Neural progenitor cell (in vitro differentiated cells): ENCODE measurements at regions not wholly inside any gene's neighbourhood (a gene's known extent, or its start where the extent isn't known, plus 50 kb on each side); places are given as distances from the start of the nearest gene placed in this dataset.
"Not testable (repeated sequence)": the region's sequence is repeated elsewhere in the genome, so short reads cannot be mapped to it uniquely, and the experiment has no call there.

Experiments used
- DNase-seq: peaks from one replicate; pipeline ENCODE4 v3.0.0-alpha.2; 2016; ENCODE audit warnings: low spot score
- H2AFZ ChIP-seq: fragments of 200-600 bp; sonication (generic); replicated peaks from 2 replicates; pipeline ENCODE4 v1.6.1; 2016; ENCODE audit warnings: antibody characterized with exemption
- H3F3A ChIP-seq: fragments of 200-600 bp; sonication (generic); 2 replicates; pipeline ENCODE4 v1.6.1; 2016; ENCODE audit warnings: antibody characterized with exemption, low read depth
- H3K27ac ChIP-seq: fragments of 200-600 bp; sonication (generic); 2 replicates; pipeline ENCODE4 v1.5.1; 2016; ENCODE audit warnings: mild to moderate bottlenecking
- H3K27me3 ChIP-seq: fragments of 200-600 bp; sonication (generic); 2 replicates; pipeline ENCODE4 v1.6.1; 2016; ENCODE audit warnings: mild to moderate bottlenecking, moderate library complexity
- H3K36me3 ChIP-seq: fragments of 200-600 bp; sonication (generic); 2 replicates; pipeline ENCODE4 v1.5.1; 2016
- H3K4me1 ChIP-seq: fragments of 200-600 bp; sonication (generic); 2 replicates; pipeline ENCODE4 v1.6.1; 2016; ENCODE audit warnings: mixed run types
- H3K4me2 ChIP-seq: fragments of 200-600 bp; sonication (generic); 2 replicates; pipeline ENCODE4 v1.6.1; 2016
- H3K4me3 ChIP-seq: fragments of 200-600 bp; sonication (generic); 2 replicates; pipeline ENCODE4 v1.5.1; 2016
- H3K79me2 ChIP-seq: fragments of 200-600 bp; sonication (generic); 2 replicates; pipeline ENCODE4 v1.6.1; 2016; ENCODE audit warnings: low read depth
- H3K9ac ChIP-seq: fragments of 200-600 bp; sonication (generic); 2 replicates; pipeline ENCODE4 v1.6.1; 2016
- H3K9me3 ChIP-seq: fragments of 200-600 bp; sonication (generic); 2 replicates; pipeline ENCODE4 v1.5.1; 2016; ENCODE audit warnings: low read depth
- H4K20me1 ChIP-seq: fragments of 200-600 bp; sonication (generic); 2 replicates; pipeline ENCODE4 v1.6.1; 2016; ENCODE audit warnings: low read depth
- H3K27ac Mint-ChIP-seq: 3 replicates; pipeline ENCODE4 v1.8.0; 2021; ENCODE audit warnings: mixed read lengths
- H3K27me3 Mint-ChIP-seq: 2 replicates; pipeline ENCODE4 v1.8.0; 2022; ENCODE audit warnings: low read depth, mild to moderate bottlenecking, inconsistent platforms, moderate library complexity, mixed read lengths; ENCODE audit not compliant: insufficient read depth
- H3K36me3 Mint-ChIP-seq: 3 replicates; pipeline ENCODE4 v1.8.0; 2021; ENCODE audit warnings: mixed read lengths
- H3K4me1 Mint-ChIP-seq: 3 replicates; pipeline ENCODE4 v1.8.0; 2021; ENCODE audit warnings: mixed read lengths
- H3K4me3 Mint-ChIP-seq: 3 replicates; pipeline ENCODE4 v1.8.0; 2021; ENCODE audit warnings: mild to moderate bottlenecking, moderate library complexity, mixed read lengths
- H3K9me3 Mint-ChIP-seq: 3 replicates; pipeline ENCODE4 v1.8.0; 2020; ENCODE audit warnings: mixed read lengths
- EZH2 ChIP-seq: fragments of 200-600 bp; sonication (generic); IDR thresholded peaks from 2 replicates; pipeline ENCODE4 v1.6.1; 2017; ENCODE audit warnings: antibody characterized with exemption, mild to moderate bottlenecking, moderate library complexity
- EZH2phosphoT487 ChIP-seq: fragments of 200-600 bp; sonication (generic); IDR thresholded peaks from 2 replicates; pipeline ENCODE4 v1.6.1; 2017; ENCODE audit warnings: antibody characterized with exemption
- TF ChIP-seq, protein P1 (sequence below): fragments of 200-600 bp; sonication (generic); IDR thresholded peaks from 2 replicates; pipeline ENCODE4 v1.5.1; 2017; ENCODE audit warnings: antibody characterized with exemption, mild to moderate bottlenecking

DNA sequence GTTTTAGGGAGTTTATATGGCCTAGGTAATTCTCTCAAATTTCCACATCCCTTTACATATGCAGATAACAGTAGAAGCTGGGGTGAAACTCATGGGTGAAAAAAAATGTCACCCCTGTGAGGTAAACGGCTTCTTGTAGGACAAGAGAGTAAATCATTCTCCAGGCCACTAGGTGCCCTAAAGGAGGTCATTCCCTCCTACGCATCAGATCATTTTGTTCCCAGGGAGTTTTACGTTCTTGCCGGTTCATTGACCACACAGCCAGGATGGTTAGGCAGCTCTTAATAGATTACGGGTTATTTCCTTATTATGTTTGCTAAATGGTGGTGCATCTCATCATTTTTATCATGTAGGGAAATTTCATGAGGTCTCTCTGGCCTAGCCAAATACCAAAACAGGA lies 225.8 kb upstream of the NOCT start:
- no peak for DNase-seq
- no peaks in the 10 kb centered on the region for H3K36me3 Mint-ChIP-seq

DNA sequence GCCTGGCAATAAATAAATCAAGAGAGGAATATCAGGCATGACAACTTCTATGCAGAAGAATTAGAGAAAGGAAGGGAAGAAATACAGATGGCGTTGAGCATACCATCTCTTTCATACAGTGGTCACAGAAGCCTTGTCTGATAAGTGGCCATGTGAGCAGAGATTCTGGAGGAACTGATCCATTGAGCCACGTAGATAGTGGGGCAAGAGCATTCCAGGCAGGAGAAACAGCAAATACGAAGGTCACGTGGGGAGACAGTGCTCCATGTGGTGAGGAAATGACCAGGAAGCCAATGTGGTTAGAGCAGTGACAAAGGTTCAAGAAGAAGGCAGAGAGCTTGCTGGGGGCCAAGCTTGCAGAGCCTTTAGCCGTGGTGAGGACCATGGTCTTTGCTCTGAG lies 226.7 kb upstream of the NOCT start:
- Histone ChIP-seq H3K4me3 (no peak overlapping the region), H3K4me1 (no peaks in the 10 kb centered on the region), H4K20me1 (no peaks in the 10 kb centered on the region), H3K27ac (no peak overlapping the region), H3K4me2 (no peak overlapping the region), H3K9ac (no peak overlapping the region), H3K36me3 (no peaks in the 10 kb centered on the region), H2AFZ (no peak overlapping the region), H3K9me3 (no peaks in the 10 kb centered on the region), H3F3A (no peaks in the 10 kb centered on the region), H3K27me3 (no peaks in the 10 kb centered on the region), H3K79me2 (no peaks in the 10 kb centered on the region)
- H3K4me3 Mint-ChIP-seq = no peak overlapping the region
- H3K4me1 Mint-ChIP-seq = no peaks in the 10 kb centered on the region
- H3K9me3 Mint-ChIP-seq = peaks cover 4% of the 10 kb centered on the region
- TF ChIP-seq EZH2phosphoT487 (no peak), EZH2 (no peak)
- TF ChIP-seq, protein P1, sequence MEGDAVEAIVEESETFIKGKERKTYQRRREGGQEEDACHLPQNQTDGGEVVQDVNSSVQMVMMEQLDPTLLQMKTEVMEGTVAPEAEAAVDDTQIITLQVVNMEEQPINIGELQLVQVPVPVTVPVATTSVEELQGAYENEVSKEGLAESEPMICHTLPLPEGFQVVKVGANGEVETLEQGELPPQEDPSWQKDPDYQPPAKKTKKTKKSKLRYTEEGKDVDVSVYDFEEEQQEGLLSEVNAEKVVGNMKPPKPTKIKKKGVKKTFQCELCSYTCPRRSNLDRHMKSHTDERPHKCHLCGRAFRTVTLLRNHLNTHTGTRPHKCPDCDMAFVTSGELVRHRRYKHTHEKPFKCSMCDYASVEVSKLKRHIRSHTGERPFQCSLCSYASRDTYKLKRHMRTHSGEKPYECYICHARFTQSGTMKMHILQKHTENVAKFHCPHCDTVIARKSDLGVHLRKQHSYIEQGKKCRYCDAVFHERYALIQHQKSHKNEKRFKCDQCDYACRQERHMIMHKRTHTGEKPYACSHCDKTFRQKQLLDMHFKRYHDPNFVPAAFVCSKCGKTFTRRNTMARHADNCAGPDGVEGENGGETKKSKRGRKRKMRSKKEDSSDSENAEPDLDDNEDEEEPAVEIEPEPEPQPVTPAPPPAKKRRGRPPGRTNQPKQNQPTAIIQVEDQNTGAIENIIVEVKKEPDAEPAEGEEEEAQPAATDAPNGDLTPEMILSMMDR = no peak
- H3K27me3 Mint-ChIP-seq = peaks cover 4% of the 10 kb centered on the region
- H3K36me3 Mint-ChIP-seq = no peaks in the 10 kb centered on the region
- DNase-seq = no peak
- H3K27ac Mint-ChIP-seq = no peak overlapping the region

More for the DNA sequence above, 225.8 kb upstream of the NOCT start:
- H3K27me3 Mint-ChIP-seq = peaks cover 4% of the 10 kb centered on the region
- Histone ChIP-seq H3K79me2 (no peaks in the 10 kb centered on the region), H3K4me2 (no peak overlapping the region), H3K4me1 (no peaks in the 10 kb centered on the region), H3K9ac (no peak overlapping the region), H4K20me1 (no peaks in the 10 kb centered on the region), H3K9me3 (no peaks in the 10 kb centered on the region), H2AFZ (no peak overlapping the region), H3K27ac (no peak overlapping the region), H3K4me3 (no peak overlapping the region), H3F3A (no peaks in the 10 kb centered on the region), H3K27me3 (no peaks in the 10 kb centered on the region), H3K36me3 (no peaks in the 10 kb centered on the region)
- no peak overlapping the region for H3K4me3 Mint-ChIP-seq
- no peaks in the 10 kb centered on the region for H3K4me1 Mint-ChIP-seq
- no peaks in the 10 kb centered on the region for H3K9me3 Mint-ChIP-seq
- no peak overlapping the region for H3K27ac Mint-ChIP-seq
- TF ChIP-seq EZH2phosphoT487 (no peak), EZH2 (no peak)
- TF ChIP-seq, protein P1 = no peak

- TF ChIP-seq EZH2phosphoT487 (no peak), EZH2 (no peak)
- TF ChIP-seq, protein P1 = no peak
- Histone ChIP-seq H3K9ac (no peak overlapping the region), H3K9me3 (no peaks in the 10 kb centered on the region), H4K20me1 (no peaks in the 10 kb centered on the region), H2AFZ (no peak overlapping the region), H3K36me3 (no peaks in the 10 kb centered on the region), H3K79me2 (no peaks in the 10 kb centered on the region), H3K4me3 (no peak overlapping the region), H3K27me3 (no peaks in the 10 kb centered on the region), H3K27ac (no peak overlapping the region), H3K4me2 (no peak overlapping the region), H3F3A (no peaks in the 10 kb centered on the region), H3K4me1 (no peaks in the 10 kb centered on the region)
- Mint-ChIP-seq H3K4me1 (no peaks in the 10 kb centered on the region), H3K9me3 (peaks cover 4% of the 10 kb centered on the region), H3K4me3 (no peak overlapping the region), H3K27ac (no peak overlapping the region), H3K27me3 (peaks cover 2% of the 10 kb centered on the region), H3K36me3 (no peaks in the 10 kb centered on the region)
- no peak for DNase-seq
Observed at GRCh38 chr4:138788267-138788790, 227.3 kb upstream of the NOCT start.

DNA sequence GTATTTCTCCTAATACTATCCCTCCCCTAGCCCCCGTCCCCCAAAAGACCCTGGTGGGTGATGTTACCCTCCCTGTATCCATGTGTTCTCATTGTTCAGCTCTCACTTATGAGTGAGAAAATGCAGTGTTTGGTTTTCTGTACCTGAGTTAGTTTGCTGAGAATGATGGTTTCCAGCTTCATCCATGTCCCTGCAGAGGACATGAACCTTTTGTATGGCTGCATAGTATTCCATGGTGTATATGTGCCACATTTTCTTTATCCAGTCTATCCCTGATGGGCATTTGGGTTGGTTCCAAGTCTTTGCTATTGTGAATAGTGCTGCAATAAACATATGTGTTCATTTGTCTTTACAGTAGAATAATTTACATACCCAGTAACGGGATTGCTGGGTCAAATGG lies 235.8 kb upstream of the NOCT start:
- not testable (repeated sequence) for H3K27ac ChIP-seq, H3K27ac Mint-ChIP-seq, H3K36me3 Mint-ChIP-seq, H3K4me1 Mint-ChIP-seq, H2AFZ ChIP-seq, H3K9ac ChIP-seq, H3K27me3 Mint-ChIP-seq, DNase-seq, H3K36me3 ChIP-seq, H3K27me3 ChIP-seq, H3K9me3 ChIP-seq, H4K20me1 ChIP-seq, H3K4me3 Mint-ChIP-seq, H3K4me3 ChIP-seq, H3K4me2 ChIP-seq, H3K79me2 ChIP-seq, H3F3A ChIP-seq
- peaks cover 13% of the 10 kb centered on the region for H3K9me3 Mint-ChIP-seq
- H3K4me1 ChIP-seq = peaks cover 12% of the 10 kb centered on the region
